Putamen (tissue), 1 donor: ENCODE measurements at regions not wholly inside any gene's neighbourhood (a gene's known extent, or its start where the extent isn't known, plus 50 kb on each side); places are given as distances from the start of the nearest gene placed in this dataset.
A peak's percentile ranks its signal among the peaks of the same experiment; 100 is the strongest.

Source experiments
- DNase-seq: peaks from one replicate; pipeline ENCODE4 v3.0.0-alpha.2; 2016; ENCODE audit warnings: low spot score

GRCh38 chr5:29061381-29061780 lies 2023.0 kb upstream of the CDH9 start:
- no peak for DNase-seq

- DNase-seq, result no peak
These were observed 2016.3 kb upstream of the CDH9 start for GRCh38 chr5:29054694-29055093.

- no peak for DNase-seq
These were observed 2015.9 kb upstream of the CDH9 start for GRCh38 chr5:29054282-29054681.

- no peak for DNase-seq
These were observed 2013.1 kb upstream of the CDH9 start for GRCh38 chr5:29051509-29051908.

GRCh38 chr5:29042152-29042551 lies 2003.8 kb upstream of the CDH9 start:
- no peak for DNase-seq

GRCh38 chr5:29040404-29040803 lies 2002.0 kb upstream of the CDH9 start:
- DNase-seq, result no peak

GRCh38 chr5:29039994-29040393 lies 2001.6 kb upstream of the CDH9 start:
- DNase-seq, result no peak

GRCh38 chr5:29037716-29038115 lies 1999.3 kb upstream of the CDH9 start:
- DNase-seq, result no peak

GRCh38 chr5:29024052-29024451 lies 1985.7 kb upstream of the CDH9 start:
- DNase-seq, result no peak

GRCh38 chr5:29023541-29023940 lies 1985.2 kb upstream of the CDH9 start:
- DNase-seq, result no peak

- DNase-seq, result no peak
These were observed 1979.1 kb upstream of the CDH9 start for GRCh38 chr5:29017501-29017900.

- peak; percentile 46 for DNase-seq
These were observed 1977.7 kb upstream of the CDH9 start for GRCh38 chr5:29016067-29016466.

GRCh38 chr5:29015523-29015922 lies 1977.1 kb upstream of the CDH9 start:
- peak; percentile 51 for DNase-seq

- no peak for DNase-seq
These were observed 1967.0 kb upstream of the CDH9 start for GRCh38 chr5:29005386-29005785.

- DNase-seq, result no peak
These were observed 1964.1 kb upstream of the CDH9 start for GRCh38 chr5:29002481-29002880.

- no peak for DNase-seq
These were observed 1963.3 kb upstream of the CDH9 start for GRCh38 chr5:29001666-29002065.

- DNase-seq, result no peak
These were observed 1946.3 kb upstream of the CDH9 start for GRCh38 chr5:28984639-28985038.

- DNase-seq, result no peak
These were observed 1937.1 kb upstream of the CDH9 start for GRCh38 chr5:28975508-28975907.

- no peak for DNase-seq
These were observed 1929.5 kb upstream of the CDH9 start for GRCh38 chr5:28967848-28968247.

GRCh38 chr5:28961816-28962215 lies 1923.4 kb upstream of the CDH9 start:
- DNase-seq, result no peak

- no peak for DNase-seq
These were observed 1920.2 kb upstream of the CDH9 start for GRCh38 chr5:28958581-28958980.

GRCh38 chr5:28957450-28957849 lies 1919.1 kb upstream of the CDH9 start:
- no peak for DNase-seq

- no peak for DNase-seq
These were observed 1915.7 kb upstream of the CDH9 start for GRCh38 chr5:28954074-28954473.

- DNase-seq, result no peak
These were observed 1909.5 kb upstream of the CDH9 start for GRCh38 chr5:28947865-28948264.

- DNase-seq, result no peak
These were observed 1907.5 kb upstream of the CDH9 start for GRCh38 chr5:28945859-28946258.
